T-helper 2 cell (primary cell): ENCODE measurements at regions not wholly inside any gene's neighbourhood (a gene's known extent, or its start where the extent isn't known, plus 50 kb on each side); places are given as distances from the start of the nearest gene placed in this dataset.

Experiments
- DNase-seq, 5 experiments: peaks; one replicate each; pipeline versions ENCODE4 v3.0.0 to v3.0.0-alpha.2; 2012 to 2022

DNA sequence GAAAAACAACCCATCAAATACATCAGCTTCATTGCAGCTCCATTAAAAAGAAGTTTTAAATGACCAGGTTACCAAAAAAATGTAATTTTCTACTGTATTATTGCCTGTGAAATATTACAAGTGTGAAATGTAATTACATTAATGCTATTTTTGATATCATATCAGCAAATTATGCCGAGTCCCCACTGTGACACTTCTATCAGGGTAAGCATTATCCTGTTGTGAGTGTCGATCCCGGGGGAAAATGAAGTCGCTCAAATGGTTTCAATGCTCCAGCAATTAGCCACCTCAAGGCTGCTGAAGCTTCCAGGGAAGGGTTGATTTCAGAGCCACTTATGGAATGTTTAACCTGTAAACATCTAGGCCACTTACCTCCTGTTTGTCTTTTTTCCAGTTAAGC lies 70.4 kb downstream of the RCN1 start:
- no peak for DNase-seq

DNA sequence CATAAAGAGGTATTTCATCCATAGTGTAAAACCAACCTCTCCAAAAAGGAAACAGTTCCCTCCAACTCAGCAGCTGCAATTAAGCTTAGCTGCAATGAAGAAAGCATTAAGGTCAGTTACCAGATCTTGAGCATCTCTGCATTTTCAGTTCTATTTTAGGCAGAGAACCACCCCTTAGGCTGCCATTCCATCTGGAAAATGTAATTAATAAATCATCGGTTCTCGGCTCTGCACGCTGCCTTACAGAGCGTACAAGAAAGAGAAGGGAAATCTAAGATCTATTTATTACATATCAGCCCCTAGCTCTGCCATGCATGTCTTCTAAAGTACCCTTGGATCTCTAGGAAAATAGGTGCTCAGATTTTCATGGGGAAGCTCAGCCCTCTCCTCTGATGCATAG lies 71.5 kb downstream of the RCN1 start:
- no peak for DNase-seq

DNA sequence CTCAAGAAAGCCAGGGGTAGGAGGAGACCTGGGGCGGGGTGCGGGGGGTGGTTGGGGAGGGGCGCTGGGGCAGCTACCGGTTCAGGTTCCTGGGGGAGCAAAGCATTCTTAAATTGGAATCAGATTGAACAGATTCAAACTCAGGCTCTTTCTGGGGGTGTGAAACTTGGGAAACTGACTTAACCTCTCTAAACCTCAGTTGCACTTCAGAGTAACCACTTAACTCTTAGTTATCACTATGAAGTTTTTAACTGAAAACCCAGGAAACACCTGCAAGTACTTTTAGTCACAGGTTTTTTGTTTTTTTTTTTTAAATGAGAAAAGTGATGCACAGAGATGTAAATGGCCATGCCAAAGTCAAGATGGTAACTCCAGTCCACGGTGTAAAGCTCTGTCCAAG lies 72.0 kb downstream of the RCN1 start:
- no peak for DNase-seq

DNA sequence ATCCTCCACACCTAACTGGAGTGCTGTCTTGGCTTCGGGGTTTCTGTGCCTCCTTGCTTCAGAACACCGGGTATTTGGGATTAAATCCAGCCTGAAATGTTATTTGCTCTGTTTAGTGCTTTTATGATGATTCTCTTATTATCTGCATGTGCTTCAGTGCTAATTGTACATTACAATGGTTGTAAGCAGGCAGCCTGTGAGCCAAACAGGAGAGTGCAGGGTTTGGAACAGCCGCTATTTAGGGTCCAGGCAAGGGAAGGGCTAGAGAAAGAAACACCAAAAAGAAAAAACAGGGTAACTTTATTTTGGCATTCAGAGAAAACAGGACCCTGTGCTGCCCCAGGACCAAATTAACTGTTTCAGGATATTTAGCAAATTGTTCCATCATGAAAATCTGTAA lies 72.7 kb downstream of the RCN1 start:
- no peak for DNase-seq

DNA sequence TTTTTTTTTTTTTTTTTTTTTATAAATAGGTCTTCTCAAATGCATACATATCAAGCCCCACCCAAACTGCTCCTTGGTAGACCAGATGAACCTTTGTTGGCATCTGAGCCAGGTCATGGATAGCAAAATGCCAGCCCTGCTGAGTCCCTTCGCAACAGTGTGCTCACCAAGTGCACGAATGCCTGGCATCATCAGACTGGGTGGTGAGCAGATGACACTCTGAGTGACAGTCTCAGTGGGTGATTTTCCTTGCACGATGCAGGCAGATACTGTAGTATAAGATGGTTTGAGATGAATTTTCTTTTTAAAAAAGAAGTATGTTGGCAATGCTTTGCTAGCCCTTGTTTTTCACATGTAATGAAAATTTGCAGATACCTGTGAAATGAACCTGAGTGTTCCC lies 74.0 kb downstream of the RCN1 start:
- DNase-seq: no peak

DNA sequence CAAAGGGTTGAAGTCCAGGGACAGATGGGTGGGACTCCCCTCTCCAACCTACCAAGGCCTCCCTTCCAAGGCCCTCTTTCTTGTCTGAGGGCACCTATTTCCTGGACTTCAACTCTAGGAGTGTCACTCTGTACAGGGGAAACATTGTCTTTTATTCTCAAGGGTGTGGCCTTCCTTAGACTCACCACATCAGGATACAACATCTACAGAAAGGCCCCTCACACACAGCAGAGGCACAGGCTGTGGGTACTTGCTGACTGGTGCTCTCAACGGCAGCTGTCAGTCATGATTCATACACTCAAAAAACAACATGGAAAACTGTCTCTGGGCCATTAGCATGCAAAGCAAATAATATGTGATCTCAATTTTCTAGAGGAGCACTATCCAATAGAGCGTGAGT lies 78.0 kb downstream of the RCN1 start:
- DNase-seq: no peak

DNA sequence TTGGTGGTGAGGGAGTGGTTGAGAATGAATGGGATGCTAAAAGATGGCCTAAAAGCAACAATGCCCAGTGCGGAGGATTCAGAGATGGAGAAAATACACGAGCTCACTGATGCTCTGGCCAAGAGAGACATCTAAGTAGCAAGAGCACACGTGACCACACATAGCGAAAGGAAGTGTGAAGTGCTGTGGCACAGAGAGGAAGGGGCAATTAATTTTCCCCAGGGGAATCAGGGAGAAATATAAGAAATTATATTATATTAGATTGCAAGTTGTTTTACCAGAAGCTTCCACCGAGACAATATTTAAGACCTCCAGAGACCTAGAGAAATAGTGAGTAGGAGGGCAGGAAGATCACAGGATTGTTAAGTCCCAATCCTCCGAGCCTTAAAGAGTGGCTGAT lies 80.6 kb downstream of the RCN1 start:
- DNase-seq: no peak

DNA sequence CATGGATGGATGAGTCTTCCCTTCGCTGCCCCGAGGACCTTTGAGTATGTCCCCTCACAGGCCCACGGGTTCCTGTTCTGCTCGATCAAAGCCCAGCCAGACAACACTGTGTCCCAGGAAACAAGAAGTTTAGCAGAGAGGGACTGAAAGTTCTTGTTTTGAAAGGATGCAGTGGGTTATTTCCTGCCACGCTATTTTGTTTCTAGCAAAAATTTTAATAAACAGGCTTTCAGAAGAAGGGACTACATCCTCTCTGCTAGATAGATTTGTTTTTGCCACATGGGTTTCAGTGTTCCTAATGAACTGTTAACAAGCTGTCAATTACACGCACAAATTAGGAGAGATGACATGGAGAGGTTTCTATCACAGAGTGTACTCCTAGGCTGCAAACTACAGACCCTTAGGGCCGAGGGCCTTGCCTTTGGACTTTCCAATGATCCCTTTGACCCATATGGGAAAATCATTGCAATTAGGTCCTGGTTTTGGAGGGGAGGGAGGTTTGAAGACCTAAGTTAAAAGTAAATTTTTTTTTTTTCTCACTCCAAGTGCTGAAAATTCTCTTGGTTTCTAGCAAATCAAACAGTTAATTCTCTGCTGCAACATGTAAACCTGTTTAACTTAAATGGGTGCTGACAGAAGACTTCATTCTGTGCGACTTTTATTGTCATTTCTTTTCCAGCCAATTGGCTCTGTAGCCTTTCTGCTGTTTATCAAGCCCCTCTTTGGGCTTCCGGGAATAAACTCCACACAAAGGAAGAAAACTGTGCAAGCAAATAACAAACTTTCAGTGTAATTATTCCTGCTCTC lies 81.4 kb downstream of the RCN1 start:
- no peak for DNase-seq

DNA sequence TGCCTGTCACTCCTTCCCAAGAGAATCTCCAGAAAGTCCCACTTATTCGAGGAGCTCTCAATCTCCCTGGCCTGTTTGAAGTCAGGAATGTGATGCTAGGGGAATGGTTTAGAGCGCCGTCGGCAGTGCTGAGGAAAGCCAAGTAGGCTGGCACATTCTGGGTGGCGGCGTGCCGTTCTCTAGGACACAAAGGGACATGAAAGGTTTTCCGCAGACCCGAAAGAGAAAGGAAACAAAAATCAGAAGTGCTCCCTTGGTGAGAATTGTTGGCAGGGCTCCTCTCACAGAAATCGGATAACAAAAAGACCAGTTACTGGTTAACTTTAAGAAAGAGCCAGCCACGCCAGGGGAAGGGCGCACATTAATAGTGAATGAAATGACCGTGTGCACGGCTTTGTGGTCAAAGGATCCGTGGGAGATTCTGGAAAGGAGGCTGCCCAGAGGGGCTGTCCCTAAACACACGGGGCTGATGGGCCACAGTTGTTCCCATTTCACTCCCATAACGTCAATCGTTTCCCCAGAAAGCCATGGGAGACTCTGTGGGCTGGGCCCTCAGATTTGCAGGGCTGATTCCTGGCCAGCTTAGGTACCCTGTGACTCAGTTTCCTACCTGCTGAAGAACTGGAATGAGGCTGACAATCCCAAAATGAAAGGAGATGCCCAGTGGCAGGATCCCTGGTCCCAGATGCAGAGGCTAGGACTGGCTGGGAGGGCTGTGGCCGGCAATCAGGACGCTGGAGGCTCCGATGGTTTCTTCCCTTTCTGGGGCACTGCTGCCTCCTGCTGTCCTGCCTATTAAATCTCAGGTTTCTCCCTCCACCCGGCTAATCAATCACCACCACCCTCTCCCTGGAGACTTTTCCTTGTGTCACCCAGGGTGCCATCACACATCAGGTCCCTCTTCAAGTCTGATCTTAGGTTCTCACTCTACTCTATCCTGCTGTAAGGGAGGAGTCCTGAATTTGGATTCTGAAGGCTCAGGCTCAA lies 82.3 kb downstream of the RCN1 start:
- peak in 1 of 5 experiments; percentile 2 for DNase-seq

DNA sequence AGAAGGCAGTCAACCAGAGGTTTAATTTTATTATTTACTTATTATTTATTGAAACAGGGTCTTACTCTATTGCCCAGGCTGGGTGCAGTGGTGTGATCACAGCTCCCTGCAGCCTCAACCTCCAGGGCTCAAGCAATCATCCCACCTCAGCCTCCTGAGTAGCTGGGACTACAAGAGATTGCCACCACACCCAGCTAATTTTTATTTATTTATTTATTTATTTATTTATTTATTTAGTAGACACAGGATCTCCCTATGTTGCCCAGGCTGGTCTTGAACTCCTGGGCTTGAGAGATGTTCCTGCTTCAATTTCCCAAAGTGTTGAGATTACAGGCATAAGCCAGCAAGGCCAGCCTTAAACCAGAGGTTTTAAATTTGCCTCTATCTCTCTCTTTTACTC lies 83.1 kb downstream of the RCN1 start:
- DNase-seq: no peak

DNA sequence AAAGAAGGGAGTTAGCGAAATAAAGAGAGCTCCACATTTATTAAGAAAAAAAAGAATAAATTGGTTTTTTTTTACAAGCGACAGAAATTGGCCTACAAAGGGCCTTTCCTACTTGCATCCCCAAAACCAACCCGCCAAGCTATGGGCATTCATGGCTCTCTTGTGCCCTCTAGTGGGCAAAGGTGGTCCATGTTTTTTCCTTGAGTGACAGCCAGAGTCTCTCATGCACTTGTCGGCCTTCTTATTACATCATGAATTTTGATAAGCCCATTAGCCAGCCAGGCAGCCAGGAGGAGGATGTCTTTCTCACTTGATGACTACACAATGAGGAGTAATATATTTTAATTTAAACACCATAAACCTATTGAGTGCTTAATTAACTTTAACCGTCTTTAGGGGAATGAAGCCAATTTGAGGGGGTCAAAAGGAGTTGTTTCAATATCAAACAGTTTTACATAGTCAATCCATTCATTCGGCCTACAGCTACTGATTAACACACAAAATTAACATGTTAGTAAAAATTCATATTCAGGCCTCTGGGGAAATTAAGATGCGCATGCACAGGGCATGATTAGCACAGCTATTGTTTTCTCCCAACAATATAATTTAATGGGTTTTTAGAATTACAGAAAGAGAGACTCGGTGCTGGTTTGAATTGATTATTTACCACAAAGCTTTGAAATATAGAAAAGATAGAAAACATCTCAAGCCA lies 85.5 kb downstream of the RCN1 start:
- peak; percentile 25 to 71 (median 54) for DNase-seq

DNA sequence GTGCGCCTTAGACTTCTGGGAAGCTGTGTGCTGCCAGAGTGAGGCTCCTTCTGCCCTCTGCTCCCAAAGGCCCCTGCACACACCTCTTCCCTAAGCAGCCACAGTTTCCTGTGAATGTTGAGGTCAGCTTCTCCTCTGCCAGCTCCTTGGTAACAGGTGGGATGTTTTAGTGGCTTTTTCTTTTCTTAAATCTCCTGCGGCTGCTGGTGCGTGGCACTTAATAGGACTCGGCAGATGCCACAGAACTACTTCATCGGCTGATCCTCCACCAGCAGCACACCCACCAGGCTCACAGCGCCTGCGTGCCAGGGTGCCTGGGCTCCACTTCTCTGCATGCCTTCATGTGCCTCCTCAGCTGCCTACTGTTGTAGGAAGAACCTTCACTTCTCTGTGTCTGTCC lies 87.8 kb downstream of the RCN1 start:
- no peak for DNase-seq

DNA sequence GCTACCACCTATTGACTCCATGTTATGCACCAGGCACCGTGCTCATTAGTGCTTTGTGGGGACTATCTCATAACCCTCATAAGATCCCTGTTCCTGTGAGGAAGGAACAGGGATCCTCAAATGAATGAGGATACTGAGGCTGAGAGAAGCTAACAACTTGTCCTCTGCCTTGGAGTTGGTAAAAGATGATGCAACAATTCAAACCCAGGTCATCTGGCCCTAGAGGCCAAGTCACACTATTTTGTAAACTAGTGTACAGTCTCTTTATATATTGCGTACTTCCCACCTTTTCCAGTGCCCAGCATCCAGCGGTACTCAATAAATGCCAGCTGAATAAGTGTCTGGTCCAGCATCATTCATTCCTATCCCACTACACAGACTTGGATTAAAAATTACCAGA lies 92.6 kb downstream of the RCN1 start:
- DNase-seq: no peak

DNA sequence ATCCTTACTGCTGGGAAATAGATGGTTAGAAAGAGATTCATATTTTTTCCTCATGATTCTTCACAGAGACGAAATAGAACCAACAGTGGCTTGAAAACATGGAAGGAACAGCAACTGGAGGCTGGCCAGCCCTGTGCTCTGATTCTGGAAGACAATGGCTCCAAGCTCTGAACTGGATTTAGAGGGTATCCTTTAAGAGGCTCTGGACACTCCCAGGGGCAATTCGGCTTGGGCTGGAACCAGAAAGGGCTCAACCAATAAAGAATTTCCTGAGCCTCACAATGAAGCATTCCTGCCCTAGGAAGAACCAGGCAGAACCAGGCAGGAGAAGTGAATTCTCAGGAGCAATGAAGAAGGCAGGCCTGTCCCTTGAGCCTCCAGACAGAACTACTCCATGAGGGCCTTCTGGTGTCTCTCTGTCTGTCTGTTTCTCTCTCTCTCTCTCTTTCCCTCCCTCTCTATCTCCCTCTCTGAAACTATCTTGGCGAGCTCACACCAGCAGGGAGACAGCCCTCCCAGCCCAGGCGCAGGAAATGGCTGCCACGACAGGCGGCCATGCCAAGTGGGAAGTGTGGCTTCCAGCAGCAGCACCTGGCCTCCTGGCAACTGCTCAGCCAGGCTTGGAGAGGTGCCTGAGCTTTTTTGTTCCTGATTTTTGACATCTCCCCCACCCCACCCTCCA lies 93.3 kb downstream of the RCN1 start:
- DNase-seq: no peak

DNA sequence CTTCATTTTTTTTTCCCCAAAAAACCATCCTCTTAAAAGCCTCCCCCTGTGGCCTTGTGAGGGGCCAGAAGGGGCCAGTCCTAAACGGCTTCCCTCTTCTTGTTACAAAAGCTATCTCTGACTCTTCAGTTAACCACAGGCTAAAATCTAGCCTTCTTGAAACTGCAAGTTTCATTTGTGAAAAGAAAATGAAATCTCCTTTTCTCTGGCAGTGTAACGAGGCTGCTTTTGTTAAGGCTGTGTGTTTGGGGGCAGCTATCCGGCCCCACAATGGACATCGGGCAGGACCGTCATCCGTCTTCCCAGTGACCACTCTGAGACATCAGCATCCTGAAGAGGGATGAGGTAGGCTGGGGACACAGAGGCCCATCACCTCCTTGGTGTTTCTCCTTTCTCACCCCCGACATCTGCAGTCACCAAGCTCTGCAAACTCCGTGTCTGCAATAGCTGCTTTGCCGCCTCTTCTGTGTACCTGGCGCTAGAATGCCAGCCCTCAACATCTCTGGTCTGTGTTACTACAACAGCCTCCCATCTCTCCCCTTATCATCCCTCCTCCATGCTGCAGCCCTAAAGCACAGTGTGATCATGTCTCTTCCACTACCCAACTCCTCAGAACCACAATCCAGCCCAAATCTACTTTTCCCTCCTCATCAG lies 94.0 kb downstream of the RCN1 start:
- no peak for DNase-seq

DNA sequence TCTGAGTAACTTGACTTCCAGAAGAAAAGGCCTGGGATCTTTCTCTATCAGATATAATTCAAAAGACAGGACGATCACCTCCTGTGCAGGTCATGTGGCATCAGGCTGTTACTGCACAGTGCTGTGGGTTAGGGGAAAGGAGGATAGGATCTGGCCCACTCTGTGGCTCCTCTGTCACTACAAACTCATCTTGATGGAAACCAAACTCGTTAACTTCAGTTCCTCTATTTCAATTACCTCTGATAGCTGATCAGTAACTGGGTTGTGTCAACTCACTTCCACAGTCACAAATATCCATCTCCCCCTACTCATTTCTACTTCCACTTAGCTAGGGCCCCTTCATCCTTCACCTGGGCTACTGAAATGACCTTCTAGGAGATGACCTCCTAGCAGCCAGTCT lies 95.2 kb downstream of the RCN1 start:
- no peak for DNase-seq

DNA sequence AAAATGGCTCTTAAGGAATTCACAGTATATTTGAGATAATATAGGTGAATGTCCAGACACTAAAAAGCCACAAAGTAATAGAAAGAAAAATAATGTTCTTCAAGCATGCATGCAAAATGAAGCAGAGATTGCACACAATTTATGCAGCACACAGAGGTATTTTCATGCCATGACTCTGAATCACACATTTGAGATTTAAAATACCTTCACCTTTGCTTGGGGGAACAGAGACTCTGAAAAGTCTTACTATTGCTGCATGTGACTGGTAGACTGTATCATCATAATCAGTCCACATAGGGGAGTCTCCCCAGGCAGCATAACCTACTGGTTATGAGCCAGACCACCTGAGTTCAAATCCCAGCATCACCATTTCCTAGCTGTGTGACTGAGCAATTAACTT lies 96.2 kb downstream of the RCN1 start:
- no peak for DNase-seq

DNA sequence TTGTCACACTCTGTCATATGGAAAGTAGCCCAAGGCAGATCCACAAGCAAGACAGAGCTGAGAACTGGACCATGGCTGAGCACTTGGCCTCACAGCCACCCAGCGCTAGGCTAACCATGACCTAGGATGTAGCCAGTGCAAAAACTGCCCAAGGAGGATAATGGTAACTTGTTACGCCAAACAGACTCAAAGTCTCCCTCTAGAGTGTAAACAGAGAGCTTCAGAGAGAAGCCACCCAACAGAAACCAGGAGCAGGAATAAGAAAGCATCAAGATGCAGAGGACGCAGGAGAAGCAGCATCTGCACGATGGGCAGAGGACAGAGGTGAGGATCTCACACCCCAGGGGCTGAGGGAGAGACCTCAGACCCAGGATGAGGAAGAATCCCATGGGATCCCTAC lies 97.9 kb downstream of the RCN1 start:
- DNase-seq: no peak

DNA sequence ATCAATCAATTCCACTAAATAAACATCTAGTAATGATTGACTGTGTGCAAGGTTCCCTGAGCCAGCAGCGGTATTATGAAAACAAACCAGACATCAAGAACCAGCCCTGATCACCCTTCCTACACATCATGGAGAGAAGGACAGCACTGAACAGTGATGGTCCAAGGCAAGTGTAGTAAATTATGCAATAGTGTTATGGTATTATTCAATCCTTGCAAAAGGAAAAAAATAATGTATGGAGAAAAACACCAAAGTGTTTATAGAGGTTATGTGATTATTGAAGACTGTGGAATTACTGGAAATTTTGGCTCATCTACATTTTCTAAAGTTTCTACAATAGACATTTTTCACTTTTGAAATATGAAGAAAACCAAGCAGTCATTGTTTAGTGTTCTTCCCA lies 105.3 kb downstream of the RCN1 start:
- no peak for DNase-seq

DNA sequence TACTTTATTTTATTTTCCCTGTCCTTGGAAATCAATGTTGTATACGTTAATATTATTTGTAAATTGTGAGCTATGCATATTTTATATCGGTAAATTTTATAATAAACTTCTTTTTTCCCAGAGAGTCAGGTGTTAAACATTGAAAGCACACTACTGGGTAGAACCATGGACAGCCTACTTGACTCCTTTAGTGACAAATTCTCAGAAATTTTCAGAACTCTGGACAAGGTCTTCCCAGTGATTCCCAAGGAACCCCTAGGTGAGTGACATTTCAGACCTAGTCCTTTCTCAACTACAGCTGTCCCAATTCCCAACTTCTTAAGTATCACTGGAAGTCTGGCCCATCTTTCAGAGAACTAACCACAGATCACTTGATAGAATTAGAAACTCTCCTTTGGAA lies 107.2 kb downstream of the RCN1 start:
- DNase-seq: no peak

DNA sequence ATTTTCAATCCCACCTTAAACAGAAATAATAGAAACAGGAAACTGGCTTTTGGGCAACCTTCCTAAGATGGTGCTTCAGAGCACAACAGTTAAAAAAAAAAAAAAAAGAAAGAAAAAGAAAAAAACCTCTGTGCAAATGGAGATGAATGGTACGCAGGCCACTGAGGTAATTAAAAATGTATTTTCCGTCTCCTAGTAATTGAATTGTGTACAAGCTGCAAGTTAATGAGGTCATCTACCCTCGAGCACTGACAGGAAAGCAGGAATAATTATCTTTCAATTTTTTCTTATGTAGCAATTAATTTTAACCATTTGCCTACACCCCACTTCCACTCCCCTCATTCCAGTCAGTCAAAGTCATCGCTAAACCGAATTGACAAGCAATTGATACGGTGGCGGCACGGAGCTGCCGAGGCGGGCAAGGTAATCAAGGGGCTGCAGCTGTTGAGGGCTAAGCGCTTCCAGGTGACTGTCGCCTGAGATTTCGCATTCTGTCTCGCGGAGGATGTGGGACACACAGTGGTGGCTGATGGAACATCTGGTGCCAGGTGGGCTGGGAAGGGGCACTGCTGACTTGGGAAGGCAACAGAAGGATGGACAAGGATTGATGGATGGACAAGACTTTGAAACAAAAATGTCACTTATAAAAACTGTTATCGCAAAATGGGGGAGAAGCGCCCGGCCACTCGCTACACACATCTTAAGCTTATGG lies 109.4 kb downstream of the RCN1 start:
- no peak for DNase-seq

DNA sequence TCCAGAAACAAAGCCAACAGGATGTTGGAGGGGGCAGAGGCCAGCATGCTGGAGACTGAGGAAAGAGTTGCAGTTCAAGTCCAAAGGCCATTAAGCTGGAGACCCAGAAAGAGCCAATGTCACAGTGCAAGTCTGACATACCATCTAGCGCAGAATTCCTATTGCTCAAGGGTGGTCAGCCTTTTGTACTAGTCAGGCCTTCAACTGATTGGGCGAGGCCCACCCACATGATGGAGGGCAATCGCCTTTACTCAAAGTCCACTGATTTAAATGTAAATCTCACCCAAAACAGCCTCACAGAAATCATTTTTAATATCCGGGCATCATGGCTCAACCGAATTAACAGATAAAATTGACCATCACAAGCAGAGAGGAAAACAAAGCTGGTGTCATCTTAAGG lies 113.9 kb downstream of the RCN1 start:
- DNase-seq: no peak
